HepG2 (cell line): ENCODE measurements at regions not wholly inside any gene's neighbourhood (a gene's known extent, or its start where the extent isn't known, plus 50 kb on each side); places are given as distances from the start of the nearest gene placed in this dataset.

ENCODE experiments used
- CCDC6 ChIP-seq: sonication (generic); formaldehyde crosslinking; IDR thresholded peaks from 2 replicates; pipeline ENCODE4 v1.8.1; 2022; ENCODE audit warnings: mild to moderate bottlenecking, missing genetic modification reagents, moderate library complexity
- CHD2 ChIP-seq: IDR thresholded peaks from 2 replicates; pipeline ENCODE4 v1.6.1; 2011; ENCODE audit warnings: low read depth, low read length, improper control_type of control experiment
- EED ChIP-seq: sonication (generic); formaldehyde crosslinking; IDR thresholded peaks from 2 replicates; pipeline ENCODE4 v1.5.0; 2020; ENCODE audit warnings: mild to moderate bottlenecking, missing genetic modification reagents
- EHMT2 ChIP-seq: fragments of 200-600 bp; sonication (generic); IDR thresholded peaks from 2 replicates; pipeline ENCODE4 v1.7.0; 2017; ENCODE audit warnings: antibody characterized with exemption, low read depth, low read length, borderline replicate concordance
- EP300 ChIP-seq, 3 experiments: sonication (generic) in 1 of 3; formaldehyde crosslinking in 1 of 3; IDR thresholded peaks; 2 replicates each; pipeline versions ENCODE4 v1.5.1 to v1.6.1; 2011 to 2020; ENCODE audit warnings: low read depth in 2 of 3, low read length in 2 of 3, borderline replicate concordance in 1 of 3, improper control_type of control experiment in 1 of 3, mild to moderate bottlenecking in 1 of 3, missing genetic modification reagents in 1 of 3, moderate library complexity in 1 of 3
- MED1 ChIP-seq: sonication (generic); formaldehyde crosslinking; IDR thresholded peaks from 2 replicates; pipeline ENCODE4 v1.4.0; 2020; ENCODE audit warnings: missing genetic modification reagents
- MLLT10 ChIP-seq: sonication (generic); formaldehyde crosslinking; IDR thresholded peaks from 2 replicates; pipeline ENCODE4 v1.4.0; 2020; ENCODE audit warnings: missing genetic modification reagents
- NFIC ChIP-seq: IDR thresholded peaks from 2 replicates; pipeline ENCODE4 v1.6.1; 2012; ENCODE audit warnings: mild to moderate bottlenecking, low read length, inconsistent platforms
- NFYB ChIP-seq: sonication (generic); formaldehyde crosslinking; IDR thresholded peaks from 2 replicates; pipeline ENCODE4 v1.4.0; 2020; ENCODE audit warnings: missing genetic modification reagents
- NR2F1 ChIP-seq, 2 experiments: fragments of 450-650 bp in 1 of 2; formaldehyde crosslinking in 1 of 2; IDR thresholded peaks; 2 replicates each; pipeline versions ENCODE4 v1.5.0 to v1.6.1; 2016 to 2020; ENCODE audit warnings: mild to moderate bottlenecking in 1 of 2, missing compliant biosample characterization in 1 of 2, missing genetic modification reagents in 1 of 2, moderate library complexity in 1 of 2
- NR2F2 ChIP-seq: IDR thresholded peaks from 2 replicates; pipeline ENCODE4 v1.6.1; 2012; ENCODE audit warnings: low read depth, inconsistent platforms, borderline replicate concordance
- SALL1 ChIP-seq: sonication (generic); formaldehyde crosslinking; IDR thresholded peaks from 2 replicates; pipeline ENCODE4 v1.8.0; 2022; ENCODE audit warnings: mild to moderate bottlenecking, missing genetic modification reagents
- SP1 ChIP-seq, 2 experiments: fragments of 450-650 bp in 1 of 2; sonication (generic) in 1 of 2; formaldehyde crosslinking in 1 of 2; IDR thresholded peaks; 2 replicates each; pipeline versions ENCODE4 v1.4.0 to v1.6.1; 2016 to 2020; ENCODE audit warnings: missing genetic modification reagents in 1 of 2
- ZNF354B ChIP-seq: sonication (generic); formaldehyde crosslinking; IDR thresholded peaks from 2 replicates; pipeline ENCODE4 v1.8.0; 2022; ENCODE audit warnings: mild to moderate bottlenecking, missing genetic modification reagents
- ZNF570 ChIP-seq: sonication (generic); formaldehyde crosslinking; IDR thresholded peaks from 2 replicates; pipeline ENCODE4 v1.4.0; 2020; ENCODE audit warnings: mild to moderate bottlenecking, missing genetic modification reagents, borderline replicate concordance
- ZNF776 ChIP-seq: sonication (generic); formaldehyde crosslinking; IDR thresholded peaks from 2 replicates; pipeline ENCODE4 v1.4.0; 2020; ENCODE audit warnings: mild to moderate bottlenecking, missing genetic modification reagents
- ZNF878 ChIP-seq: sonication (generic); formaldehyde crosslinking; IDR thresholded peaks from 2 replicates; pipeline ENCODE4 v1.8.1; 2023; ENCODE audit warnings: mild to moderate bottlenecking, missing genetic modification reagents, moderate library complexity
- TF ChIP-seq, protein P1 (sequence below), 2 experiments: fragments of 450-650 bp in 1 of 2; sonication (generic) in 1 of 2; formaldehyde crosslinking in 1 of 2; IDR thresholded peaks; 2 replicates each; pipeline versions ENCODE4 v1.6.1 to v1.8.0; 2016 to 2022; ENCODE audit warnings: antibody characterized with exemption in 1 of 2, mild to moderate bottlenecking in 1 of 2, missing genetic modification reagents in 1 of 2
- TF ChIP-seq, protein P2 (sequence below): sonication (generic); formaldehyde crosslinking; IDR thresholded peaks from 2 replicates; pipeline ENCODE4 v1.4.0; 2020; ENCODE audit warnings: mild to moderate bottlenecking, low read depth, missing genetic modification reagents

DNA sequence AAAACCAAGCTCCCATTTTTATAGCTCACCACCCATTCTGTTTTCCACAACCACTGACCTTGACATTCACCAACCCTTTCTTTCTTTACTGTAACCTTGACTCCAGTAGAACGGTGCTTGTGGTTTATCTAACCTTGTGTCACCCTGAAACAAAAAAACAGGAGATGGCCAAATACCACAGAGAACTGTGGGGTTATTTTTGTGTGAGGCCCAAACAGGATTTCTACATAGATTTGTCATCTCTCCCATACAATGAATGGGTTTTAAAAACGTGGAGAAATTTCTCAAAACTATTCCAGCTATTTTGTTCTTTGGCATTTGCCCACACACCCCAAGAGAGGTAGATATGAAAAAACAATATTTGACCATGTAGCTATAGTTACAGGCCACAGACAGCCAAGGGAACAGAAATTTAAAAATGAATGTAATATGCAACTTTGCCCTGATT is 231.3 kb upstream of the TANK start (continued):
- TF ChIP-seq, protein P1, sequence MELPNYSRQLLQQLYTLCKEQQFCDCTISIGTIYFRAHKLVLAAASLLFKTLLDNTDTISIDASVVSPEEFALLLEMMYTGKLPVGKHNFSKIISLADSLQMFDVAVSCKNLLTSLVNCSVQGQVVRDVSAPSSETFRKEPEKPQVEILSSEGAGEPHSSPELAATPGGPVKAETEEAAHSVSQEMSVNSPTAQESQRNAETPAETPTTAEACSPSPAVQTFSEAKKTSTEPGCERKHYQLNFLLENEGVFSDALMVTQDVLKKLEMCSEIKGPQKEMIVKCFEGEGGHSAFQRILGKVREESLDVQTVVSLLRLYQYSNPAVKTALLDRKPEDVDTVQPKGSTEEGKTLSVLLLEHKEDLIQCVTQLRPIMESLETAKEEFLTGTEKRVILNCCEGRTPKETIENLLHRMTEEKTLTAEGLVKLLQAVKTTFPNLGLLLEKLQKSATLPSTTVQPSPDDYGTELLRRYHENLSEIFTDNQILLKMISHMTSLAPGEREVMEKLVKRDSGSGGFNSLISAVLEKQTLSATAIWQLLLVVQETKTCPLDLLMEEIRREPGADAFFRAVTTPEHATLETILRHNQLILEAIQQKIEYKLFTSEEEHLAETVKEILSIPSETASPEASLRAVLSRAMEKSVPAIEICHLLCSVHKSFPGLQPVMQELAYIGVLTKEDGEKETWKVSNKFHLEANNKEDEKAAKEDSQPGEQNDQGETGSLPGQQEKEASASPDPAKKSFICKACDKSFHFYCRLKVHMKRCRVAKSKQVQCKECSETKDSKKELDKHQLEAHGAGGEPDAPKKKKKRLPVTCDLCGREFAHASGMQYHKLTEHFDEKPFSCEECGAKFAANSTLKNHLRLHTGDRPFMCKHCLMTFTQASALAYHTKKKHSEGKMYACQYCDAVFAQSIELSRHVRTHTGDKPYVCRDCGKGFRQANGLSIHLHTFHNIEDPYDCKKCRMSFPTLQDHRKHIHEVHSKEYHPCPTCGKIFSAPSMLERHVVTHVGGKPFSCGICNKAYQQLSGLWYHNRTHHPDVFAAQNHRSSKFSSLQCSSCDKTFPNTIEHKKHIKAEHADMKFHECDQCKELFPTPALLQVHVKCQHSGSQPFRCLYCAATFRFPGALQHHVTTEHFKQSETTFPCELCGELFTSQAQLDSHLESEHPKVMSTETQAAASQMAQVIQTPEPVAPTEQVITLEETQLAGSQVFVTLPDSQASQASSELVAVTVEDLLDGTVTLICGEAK (IDR thresholded peaks at IDR 0.05): no peak
- TF ChIP-seq, protein P1 (CRISPR knock-in tag; IDR thresholded peaks at IDR 0.05): no peak
- TF ChIP-seq, protein P2, sequence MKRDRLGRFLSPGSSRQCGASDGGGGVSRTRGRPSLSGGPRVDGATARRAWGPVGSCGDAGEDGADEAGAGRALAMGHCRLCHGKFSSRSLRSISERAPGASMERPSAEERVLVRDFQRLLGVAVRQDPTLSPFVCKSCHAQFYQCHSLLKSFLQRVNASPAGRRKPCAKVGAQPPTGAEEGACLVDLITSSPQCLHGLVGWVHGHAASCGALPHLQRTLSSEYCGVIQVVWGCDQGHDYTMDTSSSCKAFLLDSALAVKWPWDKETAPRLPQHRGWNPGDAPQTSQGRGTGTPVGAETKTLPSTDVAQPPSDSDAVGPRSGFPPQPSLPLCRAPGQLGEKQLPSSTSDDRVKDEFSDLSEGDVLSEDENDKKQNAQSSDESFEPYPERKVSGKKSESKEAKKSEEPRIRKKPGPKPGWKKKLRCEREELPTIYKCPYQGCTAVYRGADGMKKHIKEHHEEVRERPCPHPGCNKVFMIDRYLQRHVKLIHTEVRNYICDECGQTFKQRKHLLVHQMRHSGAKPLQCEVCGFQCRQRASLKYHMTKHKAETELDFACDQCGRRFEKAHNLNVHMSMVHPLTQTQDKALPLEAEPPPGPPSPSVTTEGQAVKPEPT (CRISPR knock-in tag): no peak
- TF ChIP-seq MLLT10 (CRISPR knock-in tag) (no peak), SALL1 (no peak), NR2F2 (0 out of 2 replicates have a peak, but pooled peaks have one; percentile 41), NFIC (0 out of 2 replicates have a peak, but pooled peaks have one; percentile 49), SP1 (IDR thresholded peaks at IDR 0.05) (no peak), SP1 (CRISPR knock-in tag; IDR thresholded peaks at IDR 0.05) (no peak), NR2F1 (CRISPR knock-in tag; IDR thresholded peaks at IDR 0.05) (peak in 1 of 2 experiments; percentile 29; a peak in 1 of 4 replicates), ZNF776 (no peak), ZNF354B (CRISPR knock-in tag) (no peak), EHMT2 (no peak), EP300 (IDR thresholded peaks at IDR 0.05; ENCODE audit: low read depth in 2 of 2, low read length in 2 of 2) (peak in 1 of 2 experiments; percentile 49; a peak in 3 of 4 replicates), EP300 (CRISPR knock-in tag; IDR thresholded peaks at IDR 0.05; ENCODE audit: borderline replicate concordance) (peak; percentile 46; the same call in 1 of the 2 replicates), CCDC6 (CRISPR knock-in tag) (no peak), ZNF878 (CRISPR knock-in tag) (peak; percentile 48; the same call in 1 of the 2 replicates), ZNF570 (CRISPR knock-in tag) (no peak), MED1 (CRISPR knock-in tag) (peak; percentile 47; the same call in 1 of the 2 replicates), NFYB (CRISPR knock-in tag) (no peak), CHD2 (no peak), EED (no peak)
